KMS-11 (cell line): ENCODE measurements at regions not wholly inside any gene's neighbourhood (a gene's known extent, or its start where the extent isn't known, plus 50 kb on each side); places are given as distances from the start of the nearest gene placed in this dataset.

Experiments
- H2AFZ ChIP-seq: fragments of 200-600 bp; sonication (generic); 2 replicates; pipeline ENCODE4 v1.6.1; 2016; ENCODE audit warnings: antibody characterized with exemption, mixed run types, low read depth
- H3K27ac ChIP-seq: fragments of 200-600 bp; sonication (generic); 2 replicates; pipeline ENCODE4 v1.6.1; 2016; ENCODE audit warnings: mild to moderate bottlenecking, mixed run types
- H3K27me3 ChIP-seq: fragments of 200-600 bp; sonication (generic); 2 replicates; pipeline ENCODE4 v1.6.1; 2017; ENCODE audit warnings: mild to moderate bottlenecking, low read depth, mixed run types, moderate library complexity; ENCODE audit not compliant: insufficient read depth
- H3K36me3 ChIP-seq: fragments of 200-600 bp; sonication (generic); 2 replicates; pipeline ENCODE4 v1.6.1; 2017; ENCODE audit warnings: mild to moderate bottlenecking, mixed run types; ENCODE audit not compliant: insufficient read depth
- H3K4me1 ChIP-seq: fragments of 200-600 bp; sonication (generic); 2 replicates; pipeline ENCODE4 v1.6.1; 2016; ENCODE audit warnings: mild to moderate bottlenecking, low read depth, mixed run types; ENCODE audit not compliant: poor library complexity, severe bottlenecking
- H3K4me2 ChIP-seq: fragments of 200-600 bp; sonication (generic); 2 replicates; pipeline ENCODE4 v1.7.0; 2016; ENCODE audit warnings: mild to moderate bottlenecking, mixed run types
- H3K4me3 ChIP-seq: fragments of 200-600 bp; sonication (generic); IDR thresholded peaks from 2 replicates; pipeline ENCODE4 v1.6.1; 2017; ENCODE audit warnings: low read depth, low read length, mixed read lengths; ENCODE audit not compliant: insufficient read depth
- H3K79me2 ChIP-seq: fragments of 200-600 bp; sonication (generic); 2 replicates; pipeline ENCODE4 v1.6.1; 2016; ENCODE audit warnings: low read depth, mixed run types; ENCODE audit not compliant: insufficient read depth
- H3K9ac ChIP-seq: fragments of 200-600 bp; sonication (generic); 2 replicates; pipeline ENCODE4 v1.6.1; 2016; ENCODE audit warnings: mild to moderate bottlenecking, mixed run types
- H4K20me1 ChIP-seq: fragments of 200-600 bp; sonication (generic); 2 replicates; pipeline ENCODE4 v1.6.1; 2016; ENCODE audit warnings: mild to moderate bottlenecking, mixed run types; ENCODE audit not compliant: insufficient read depth
- CTCF ChIP-seq: fragments of 200-600 bp; sonication (generic); conservative IDR thresholded peaks from 2 replicates; pipeline ENCODE4 v1.6.1; 2017; ENCODE audit warnings: low read depth, mild to moderate bottlenecking, antibody characterized with exemption, low read length, moderate library complexity, mixed read lengths

GRCh38 chr6:74250161-74250818 lies 554.3 kb downstream of the CD109 start:
- Histone ChIP-seq H3K27me3 (no peaks in the 10 kb centered on the region), H3K36me3 (no peaks in the 10 kb centered on the region), H3K4me1 (peaks cover 6% of the 10 kb centered on the region), H3K27ac (no peak overlapping the region), H3K4me3 (no peak overlapping the region), H3K4me2 (no peak overlapping the region), H3K79me2 (no peaks in the 10 kb centered on the region), H2AFZ (no peak overlapping the region), H4K20me1 (no peaks in the 10 kb centered on the region), H3K9ac (no peak overlapping the region)
- no peak for TF ChIP-seq CTCF

- Histone ChIP-seq H3K27me3 (no peaks in the 10 kb centered on the region), H3K4me3 (no peak overlapping the region), H3K27ac (no peak overlapping the region), H2AFZ (no peak overlapping the region), H3K4me2 (no peak overlapping the region), H3K9ac (no peak overlapping the region), H3K4me1 (peaks cover 6% of the 10 kb centered on the region), H3K36me3 (no peaks in the 10 kb centered on the region), H3K79me2 (no peaks in the 10 kb centered on the region), H4K20me1 (no peaks in the 10 kb centered on the region)
- no peak for TF ChIP-seq CTCF
Observed at GRCh38 chr6:74249658-74250057, 553.7 kb downstream of the CD109 start.

DNA sequence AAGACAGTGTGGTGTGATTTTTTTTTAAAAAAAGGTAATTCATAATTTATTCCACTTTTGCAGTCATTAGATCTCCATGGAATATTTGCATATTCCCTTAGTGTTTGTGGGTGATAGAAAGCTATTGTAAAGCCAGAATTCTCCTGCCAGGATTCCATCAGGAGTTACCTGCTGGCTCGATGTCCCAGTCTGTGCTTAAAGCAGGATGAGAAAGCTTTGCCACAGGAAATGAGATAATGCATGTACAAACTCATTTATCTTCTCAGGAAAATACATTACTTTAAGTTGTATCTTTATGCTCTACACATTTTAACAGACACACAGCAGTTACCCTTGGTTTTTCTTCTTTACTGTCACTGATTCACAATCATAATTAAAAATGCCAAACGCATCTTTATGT lies 553.0 kb downstream of the CD109 start:
- H3K4me1 ChIP-seq = peaks cover 6% of the 10 kb centered on the region
- no peaks in the 10 kb centered on the region for H3K79me2 ChIP-seq
- H3K27me3 ChIP-seq = no peaks in the 10 kb centered on the region
- no peak for TF ChIP-seq CTCF
- no peak overlapping the region for H2AFZ ChIP-seq
- H3K4me2 ChIP-seq = no peak overlapping the region
- H3K27ac ChIP-seq = no peak overlapping the region
- no peak overlapping the region for H3K4me3 ChIP-seq
- no peaks in the 10 kb centered on the region for H4K20me1 ChIP-seq
- no peaks in the 10 kb centered on the region for H3K36me3 ChIP-seq
- no peak overlapping the region for H3K9ac ChIP-seq

DNA sequence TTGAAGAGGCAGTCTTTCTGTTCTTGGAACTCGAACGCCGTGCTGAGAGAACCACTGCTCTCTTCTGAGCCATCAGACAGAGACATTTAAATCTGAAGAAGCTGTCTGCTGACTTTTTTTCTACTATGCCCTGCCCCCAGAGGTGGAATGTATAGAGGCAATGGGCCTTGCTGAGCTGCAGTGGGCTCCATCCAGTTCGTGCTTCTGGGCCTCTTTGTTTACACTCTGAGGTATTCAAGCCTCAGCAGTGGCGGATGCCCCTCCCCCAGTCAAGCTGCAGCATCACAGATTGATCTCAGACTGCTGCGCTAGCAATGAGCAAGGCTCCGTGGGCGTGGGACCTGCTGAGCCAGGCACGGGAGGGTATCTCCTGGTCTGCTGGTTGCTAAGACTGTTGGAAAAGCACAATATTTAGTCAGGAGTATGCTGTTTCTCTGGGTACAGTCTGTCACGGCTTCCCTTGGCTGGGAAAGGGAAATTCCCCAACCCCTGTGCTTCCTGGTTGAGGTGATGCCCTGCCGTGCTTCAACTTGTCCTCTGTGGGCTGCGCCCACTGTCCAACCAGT lies 526.8 kb downstream of the CD109 start:
- Histone ChIP-seq H3K4me1 (no peaks in the 10 kb centered on the region), H3K79me2 (no peaks in the 10 kb centered on the region), H2AFZ (no peak overlapping the region), H3K4me2 (no peak overlapping the region), H4K20me1 (no peaks in the 10 kb centered on the region), H3K9ac (no peak overlapping the region), H3K27ac (no peak overlapping the region), H3K4me3 (no peak overlapping the region), H3K36me3 (no peaks in the 10 kb centered on the region), H3K27me3 (no peaks in the 10 kb centered on the region)
- TF ChIP-seq CTCF = no peak
